WTC11 (cell line): ENCODE measurements at regions not wholly inside any gene's neighbourhood (a gene's known extent, or its start where the extent isn't known, plus 50 kb on each side); places are given as distances from the start of the nearest gene placed in this dataset.

Source experiments
- ATAC-seq: fragments of 200-7000 bp; cut with Tn5 transposase; 2 replicates; pipeline ENCODE4 v1.10.0; 2021; ENCODE audit warnings: mild to moderate bottlenecking, moderate library complexity
- CTCF ChIA-PET: fragments of 300-600 bp; sonication (Branson Sonifier 250); formaldehyde crosslinking; loops from one replicate; lab custom pipeline; 2021; ENCODE audit warnings: antibody characterized with exemption; lab: Charles Lee
- POLR2A ChIA-PET: fragments of 350-600 bp; sonication (Branson Sonifier 250); formaldehyde crosslinking; loops from one replicate; lab custom pipeline; 2021; ENCODE audit warnings: antibody characterized with exemption; lab: Charles Lee
- DNase-seq: peaks from one replicate; pipeline ENCODE4 v3.0.0; 2021; ENCODE audit warnings: low spot score
- H3K27ac Mint-ChIP-seq: 2 replicates; pipeline ENCODE4 v1.8.0; 2021; ENCODE audit warnings: mixed read lengths
- H3K27me3 Mint-ChIP-seq: 2 replicates; pipeline ENCODE4 v1.8.0; 2021; ENCODE audit warnings: low read depth, mild to moderate bottlenecking, moderate library complexity, mixed read lengths
- H3K36me3 Mint-ChIP-seq: 2 replicates; pipeline ENCODE4 v1.8.0; 2021; ENCODE audit warnings: mixed read lengths
- H3K4me1 Mint-ChIP-seq: 2 replicates; pipeline ENCODE4 v1.8.0; 2022; ENCODE audit warnings: mixed read lengths
- H3K4me3 Mint-ChIP-seq: 2 replicates; pipeline ENCODE4 v1.8.0; 2021; ENCODE audit warnings: mild to moderate bottlenecking, moderate library complexity, mixed read lengths
- H3K9me3 Mint-ChIP-seq: 2 replicates; pipeline ENCODE4 v1.8.0; 2021; ENCODE audit warnings: mixed read lengths
- E2F5 ChIP-seq: sonication (generic); formaldehyde crosslinking; IDR thresholded peaks from 2 replicates; pipeline ENCODE4 v1.8.1; 2022; ENCODE audit warnings: mild to moderate bottlenecking, moderate library complexity, missing genetic modification reagents
- GABPB1 ChIP-seq: sonication (generic); formaldehyde crosslinking; IDR thresholded peaks from 2 replicates; pipeline ENCODE4 v1.8.1; 2023; ENCODE audit warnings: mild to moderate bottlenecking, missing genetic modification reagents
- IRF2 ChIP-seq: sonication (generic); formaldehyde crosslinking; IDR thresholded peaks from 2 replicates; pipeline ENCODE4 v1.8.0; 2022; ENCODE audit warnings: low read depth, missing genetic modification reagents, borderline replicate concordance
- KAT7 ChIP-seq: sonication (generic); formaldehyde crosslinking; IDR thresholded peaks from 2 replicates; pipeline ENCODE4 v1.8.1; 2023; ENCODE audit warnings: missing genetic modification reagents, mild to moderate bottlenecking, borderline replicate concordance
- NFYB ChIP-seq: sonication (generic); formaldehyde crosslinking; conservative IDR thresholded peaks from 2 replicates; pipeline ENCODE4 v1.8.0; 2022; ENCODE audit warnings: low read depth, missing genetic modification reagents
- SMAD3 ChIP-seq: sonication (generic); formaldehyde crosslinking; IDR thresholded peaks from 2 replicates; pipeline ENCODE4 v1.8.0; 2022; ENCODE audit warnings: missing genetic modification reagents, mild to moderate bottlenecking, borderline replicate concordance
- SOX15 ChIP-seq: fragments of 250-450 bp; sonication (Bioruptor Pico); IDR thresholded peaks from 2 replicates; pipeline ENCODE4 v1.9.0; 2021; ENCODE audit warnings: mild to moderate bottlenecking
- SP1 ChIP-seq: sonication (generic); formaldehyde crosslinking; conservative IDR thresholded peaks from 2 replicates; pipeline ENCODE4 v1.8.1; 2022; ENCODE audit warnings: missing genetic modification reagents
- STAT6 ChIP-seq: sonication (generic); formaldehyde crosslinking; conservative IDR thresholded peaks from 2 replicates; pipeline ENCODE4 v1.8.1; 2023; ENCODE audit warnings: mild to moderate bottlenecking, low read depth, missing genetic modification reagents, moderate library complexity
- TEAD1 ChIP-seq: sonication (generic); formaldehyde crosslinking; IDR thresholded peaks from 2 replicates; pipeline ENCODE4 v1.8.0; 2022; ENCODE audit warnings: mild to moderate bottlenecking, missing genetic modification reagents
- ZNF121 ChIP-seq: sonication (generic); formaldehyde crosslinking; IDR thresholded peaks from 2 replicates; pipeline ENCODE4 v1.8.0; 2023; ENCODE audit warnings: missing genetic modification reagents
- ZNF138 ChIP-seq: sonication (generic); formaldehyde crosslinking; conservative IDR thresholded peaks from 2 replicates; pipeline ENCODE4 v1.8.1; 2022; ENCODE audit warnings: mild to moderate bottlenecking, moderate library complexity, missing genetic modification reagents
- ZNF671 ChIP-seq: fragments of 250-450 bp; sonication (Bioruptor Pico); IDR thresholded peaks from 2 replicates; pipeline ENCODE4 v1.8.0; 2021; ENCODE audit warnings: mild to moderate bottlenecking
- TF ChIP-seq, protein P1 (sequence below): sonication (generic); formaldehyde crosslinking; IDR thresholded peaks from 2 replicates; pipeline ENCODE4 v1.8.0; 2023; ENCODE audit warnings: mild to moderate bottlenecking, missing genetic modification reagents
- TF ChIP-seq, protein P2 (sequence below): fragments of 250-450 bp; sonication (Bioruptor Pico); IDR thresholded peaks from 2 replicates; pipeline ENCODE4 v1.8.0; 2021; ENCODE audit warnings: mild to moderate bottlenecking
- TF ChIP-seq, protein P3 (sequence below): sonication (generic); formaldehyde crosslinking; IDR thresholded peaks from 2 replicates; pipeline ENCODE4 v1.8.1; 2022; ENCODE audit warnings: mild to moderate bottlenecking, missing genetic modification reagents, moderate library complexity, borderline replicate concordance
- TF ChIP-seq, protein P4 (sequence below): sonication (generic); formaldehyde crosslinking; IDR thresholded peaks from 2 replicates; pipeline ENCODE4 v1.8.0; 2023; ENCODE audit warnings: missing genetic modification reagents, mild to moderate bottlenecking, borderline replicate concordance

DNA sequence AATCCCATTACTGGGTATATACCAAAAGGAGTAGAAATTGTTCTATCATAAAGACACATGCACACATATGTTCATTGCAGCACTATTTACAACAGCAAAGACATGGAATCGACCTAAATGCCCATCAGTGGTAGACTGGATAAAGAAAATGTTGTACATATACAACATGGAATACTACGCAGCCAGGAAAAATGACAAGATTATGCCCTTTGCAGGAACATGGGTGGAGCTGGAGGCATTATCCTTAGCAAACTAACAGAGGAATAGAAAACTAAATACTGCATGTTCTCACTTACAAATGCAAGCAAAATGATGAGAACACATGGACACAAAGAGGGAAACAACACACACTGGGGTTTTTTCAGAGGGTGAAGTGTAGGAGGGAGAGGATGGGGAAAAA is 300.2 kb downstream of the BAMBI start (continued):
- TF ChIP-seq STAT6 (CRISPR knock-in tag) (no peak), ZNF138 (CRISPR knock-in tag) (no peak), KAT7 (CRISPR knock-in tag) (no peak), GABPB1 (CRISPR knock-in tag) (no peak)
- TF ChIP-seq, protein P1, sequence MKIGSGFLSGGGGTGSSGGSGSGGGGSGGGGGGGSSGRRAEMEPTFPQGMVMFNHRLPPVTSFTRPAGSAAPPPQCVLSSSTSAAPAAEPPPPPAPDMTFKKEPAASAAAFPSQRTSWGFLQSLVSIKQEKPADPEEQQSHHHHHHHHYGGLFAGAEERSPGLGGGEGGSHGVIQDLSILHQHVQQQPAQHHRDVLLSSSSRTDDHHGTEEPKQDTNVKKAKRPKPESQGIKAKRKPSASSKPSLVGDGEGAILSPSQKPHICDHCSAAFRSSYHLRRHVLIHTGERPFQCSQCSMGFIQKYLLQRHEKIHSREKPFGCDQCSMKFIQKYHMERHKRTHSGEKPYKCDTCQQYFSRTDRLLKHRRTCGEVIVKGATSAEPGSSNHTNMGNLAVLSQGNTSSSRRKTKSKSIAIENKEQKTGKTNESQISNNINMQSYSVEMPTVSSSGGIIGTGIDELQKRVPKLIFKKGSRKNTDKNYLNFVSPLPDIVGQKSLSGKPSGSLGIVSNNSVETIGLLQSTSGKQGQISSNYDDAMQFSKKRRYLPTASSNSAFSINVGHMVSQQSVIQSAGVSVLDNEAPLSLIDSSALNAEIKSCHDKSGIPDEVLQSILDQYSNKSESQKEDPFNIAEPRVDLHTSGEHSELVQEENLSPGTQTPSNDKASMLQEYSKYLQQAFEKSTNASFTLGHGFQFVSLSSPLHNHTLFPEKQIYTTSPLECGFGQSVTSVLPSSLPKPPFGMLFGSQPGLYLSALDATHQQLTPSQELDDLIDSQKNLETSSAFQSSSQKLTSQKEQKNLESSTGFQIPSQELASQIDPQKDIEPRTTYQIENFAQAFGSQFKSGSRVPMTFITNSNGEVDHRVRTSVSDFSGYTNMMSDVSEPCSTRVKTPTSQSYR (CRISPR knock-in tag), result no peak
- TF ChIP-seq, protein P2, sequence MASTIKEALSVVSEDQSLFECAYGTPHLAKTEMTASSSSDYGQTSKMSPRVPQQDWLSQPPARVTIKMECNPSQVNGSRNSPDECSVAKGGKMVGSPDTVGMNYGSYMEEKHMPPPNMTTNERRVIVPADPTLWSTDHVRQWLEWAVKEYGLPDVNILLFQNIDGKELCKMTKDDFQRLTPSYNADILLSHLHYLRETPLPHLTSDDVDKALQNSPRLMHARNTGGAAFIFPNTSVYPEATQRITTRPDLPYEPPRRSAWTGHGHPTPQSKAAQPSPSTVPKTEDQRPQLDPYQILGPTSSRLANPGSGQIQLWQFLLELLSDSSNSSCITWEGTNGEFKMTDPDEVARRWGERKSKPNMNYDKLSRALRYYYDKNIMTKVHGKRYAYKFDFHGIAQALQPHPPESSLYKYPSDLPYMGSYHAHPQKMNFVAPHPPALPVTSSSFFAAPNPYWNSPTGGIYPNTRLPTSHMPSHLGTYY (CRISPR knock-in tag), result no peak
- TF ChIP-seq, protein P3, sequence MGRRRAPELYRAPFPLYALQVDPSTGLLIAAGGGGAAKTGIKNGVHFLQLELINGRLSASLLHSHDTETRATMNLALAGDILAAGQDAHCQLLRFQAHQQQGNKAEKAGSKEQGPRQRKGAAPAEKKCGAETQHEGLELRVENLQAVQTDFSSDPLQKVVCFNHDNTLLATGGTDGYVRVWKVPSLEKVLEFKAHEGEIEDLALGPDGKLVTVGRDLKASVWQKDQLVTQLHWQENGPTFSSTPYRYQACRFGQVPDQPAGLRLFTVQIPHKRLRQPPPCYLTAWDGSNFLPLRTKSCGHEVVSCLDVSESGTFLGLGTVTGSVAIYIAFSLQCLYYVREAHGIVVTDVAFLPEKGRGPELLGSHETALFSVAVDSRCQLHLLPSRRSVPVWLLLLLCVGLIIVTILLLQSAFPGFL, result no peak

DNA sequence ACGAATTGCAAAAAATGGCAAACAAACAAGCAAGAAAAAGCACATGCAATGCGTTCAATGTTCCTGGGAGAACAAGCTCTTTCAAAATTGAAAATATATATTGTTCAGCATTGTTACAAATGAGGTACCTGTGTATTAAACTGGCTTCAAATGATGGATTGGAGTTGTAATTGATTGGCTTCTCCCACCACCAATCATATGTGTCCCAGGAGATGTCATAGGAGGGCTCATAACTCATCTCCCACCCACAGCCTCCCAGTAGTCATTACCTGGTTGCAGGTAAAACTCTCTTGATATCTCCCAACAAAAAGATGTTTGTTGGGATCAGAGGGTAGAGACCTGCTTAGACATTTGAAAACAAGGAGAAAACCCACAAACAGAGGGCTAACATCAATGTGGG is 302.9 kb downstream of the BAMBI start:
- no peak overlapping the region for H3K27ac Mint-ChIP-seq
- H3K4me3 Mint-ChIP-seq, result no peak overlapping the region
- H3K27me3 Mint-ChIP-seq, result peaks cover 4% of the 10 kb centered on the region
- no peak for DNase-seq
- H3K4me1 Mint-ChIP-seq, result peaks cover 17% of the 10 kb centered on the region
- CTCF ChIA-PET, result interaction anchor here (1.3 kb wide), 1 partner anchor 316 kb away, joined by 4 read pairs; no protein-coding TSS in a partner anchor
- peak; percentile 51 for ATAC-seq
- no peak for TF ChIP-seq IRF2 (CRISPR knock-in tag)
- peak; percentile 28; the same call in 1 of the 2 replicates for TF ChIP-seq NFYB (CRISPR knock-in tag)
- TF ChIP-seq SP1 (CRISPR knock-in tag), result no peak
- TF ChIP-seq SMAD3, result no peak
- POLR2A ChIA-PET, result no interaction called here
- peaks cover 3% of the 10 kb centered on the region; the same call in 1 of the 2 replicates for H3K36me3 Mint-ChIP-seq
- H3K9me3 Mint-ChIP-seq, result peaks cover 6% of the 10 kb centered on the region

- POLR2A ChIA-PET, result no interaction called here
- peaks cover 10% of the 10 kb centered on the region for H3K4me1 Mint-ChIP-seq
- H3K27ac Mint-ChIP-seq, result no peak overlapping the region
These were observed 303.7 kb downstream of the BAMBI start for GRCh38 chr10:28981007-28981406.

More at GRCh38 chr10:28981007-28981406, 303.7 kb downstream of the BAMBI start:
- no peak for DNase-seq
- Mint-ChIP-seq H3K4me3 (no peak overlapping the region), H3K9me3 (peaks cover 6% of the 10 kb centered on the region), H3K36me3 (peaks cover 3% of the 10 kb centered on the region; the same call in 1 of the 2 replicates), H3K27me3 (peaks cover 4% of the 10 kb centered on the region)
- CTCF ChIA-PET, result interaction anchor here (1.3 kb wide), 1 partner anchor 317 kb away, joined by 4 read pairs; no protein-coding TSS in a partner anchor
- TF ChIP-seq, protein P4, sequence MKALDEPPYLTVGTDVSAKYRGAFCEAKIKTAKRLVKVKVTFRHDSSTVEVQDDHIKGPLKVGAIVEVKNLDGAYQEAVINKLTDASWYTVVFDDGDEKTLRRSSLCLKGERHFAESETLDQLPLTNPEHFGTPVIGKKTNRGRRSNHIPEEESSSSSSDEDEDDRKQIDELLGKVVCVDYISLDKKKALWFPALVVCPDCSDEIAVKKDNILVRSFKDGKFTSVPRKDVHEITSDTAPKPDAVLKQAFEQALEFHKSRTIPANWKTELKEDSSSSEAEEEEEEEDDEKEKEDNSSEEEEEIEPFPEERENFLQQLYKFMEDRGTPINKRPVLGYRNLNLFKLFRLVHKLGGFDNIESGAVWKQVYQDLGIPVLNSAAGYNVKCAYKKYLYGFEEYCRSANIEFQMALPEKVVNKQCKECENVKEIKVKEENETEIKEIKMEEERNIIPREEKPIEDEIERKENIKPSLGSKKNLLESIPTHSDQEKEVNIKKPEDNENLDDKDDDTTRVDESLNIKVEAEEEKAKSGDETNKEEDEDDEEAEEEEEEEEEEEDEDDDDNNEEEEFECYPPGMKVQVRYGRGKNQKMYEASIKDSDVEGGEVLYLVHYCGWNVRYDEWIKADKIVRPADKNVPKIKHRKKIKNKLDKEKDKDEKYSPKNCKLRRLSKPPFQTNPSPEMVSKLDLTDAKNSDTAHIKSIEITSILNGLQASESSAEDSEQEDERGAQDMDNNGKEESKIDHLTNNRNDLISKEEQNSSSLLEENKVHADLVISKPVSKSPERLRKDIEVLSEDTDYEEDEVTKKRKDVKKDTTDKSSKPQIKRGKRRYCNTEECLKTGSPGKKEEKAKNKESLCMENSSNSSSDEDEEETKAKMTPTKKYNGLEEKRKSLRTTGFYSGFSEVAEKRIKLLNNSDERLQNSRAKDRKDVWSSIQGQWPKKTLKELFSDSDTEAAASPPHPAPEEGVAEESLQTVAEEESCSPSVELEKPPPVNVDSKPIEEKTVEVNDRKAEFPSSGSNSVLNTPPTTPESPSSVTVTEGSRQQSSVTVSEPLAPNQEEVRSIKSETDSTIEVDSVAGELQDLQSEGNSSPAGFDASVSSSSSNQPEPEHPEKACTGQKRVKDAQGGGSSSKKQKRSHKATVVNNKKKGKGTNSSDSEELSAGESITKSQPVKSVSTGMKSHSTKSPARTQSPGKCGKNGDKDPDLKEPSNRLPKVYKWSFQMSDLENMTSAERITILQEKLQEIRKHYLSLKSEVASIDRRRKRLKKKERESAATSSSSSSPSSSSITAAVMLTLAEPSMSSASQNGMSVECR (CRISPR knock-in tag), result no peak
- TF ChIP-seq SOX15 (CRISPR knock-in tag), result no peak
- TF ChIP-seq, protein P2 (CRISPR knock-in tag), result no peak
- no peak for TF ChIP-seq ZNF121 (CRISPR knock-in tag)
- no peak for TF ChIP-seq TEAD1 (CRISPR knock-in tag)
- TF ChIP-seq ZNF671 (CRISPR knock-in tag), result no peak
- no peak for TF ChIP-seq E2F5 (CRISPR knock-in tag)
- no peak for ATAC-seq
